GM18502 (cell line): ENCODE measurements at regions not wholly inside any gene's neighbourhood (a gene's known extent, or its start where the extent isn't known, plus 50 kb on each side); places are given as distances from the start of the nearest gene placed in this dataset.
"Not testable (repeated sequence)": the region's sequence is repeated elsewhere in the genome, so short reads cannot be mapped to it uniquely, and the experiment has no call there.

ENCODE experiments used
- ATAC-seq: cut with Tn5 transposase; IDR thresholded peaks from one replicate; pipeline ENCODE4 v1.9.1; 2021; ENCODE audit warnings: mild to moderate bottlenecking; ENCODE audit not compliant: unreplicated experiment, poor library complexity

DNA sequence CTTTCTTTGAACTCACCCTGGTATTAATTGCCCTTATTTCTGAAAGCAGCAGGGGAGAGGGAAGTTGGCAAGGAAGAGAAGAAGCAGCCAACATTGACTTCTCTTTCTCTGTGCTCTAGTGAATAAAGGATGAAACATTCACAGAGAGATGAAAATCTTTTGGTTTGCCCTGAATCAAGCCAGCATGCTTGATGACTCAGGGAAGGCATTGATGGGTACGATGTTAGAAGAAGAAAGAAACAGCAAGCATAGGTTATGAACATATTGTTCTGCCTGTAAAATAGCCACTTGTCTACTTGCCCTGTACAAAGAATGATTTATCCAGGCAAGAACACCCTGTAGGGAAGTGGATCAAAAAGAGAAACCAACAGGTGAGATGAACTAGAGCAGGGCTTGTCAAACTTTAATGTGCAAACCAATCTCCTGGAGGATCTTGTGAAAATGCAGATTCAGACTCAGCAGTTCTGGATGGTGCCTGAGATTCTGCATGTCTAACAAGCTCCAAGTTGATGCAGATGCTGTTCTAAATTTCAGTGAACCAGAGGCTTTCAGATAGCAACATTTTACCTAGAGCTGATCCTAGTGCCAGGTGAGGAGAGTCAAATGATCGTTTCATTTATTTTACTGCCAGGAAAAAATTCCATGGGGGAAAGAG, 586.6 kb upstream of the TLE4 start:
- ATAC-seq, result no peak

- no peak for ATAC-seq
Measured at GRCh38 chr9:78986446-78986845, 585.3 kb upstream of the TLE4 start.

DNA sequence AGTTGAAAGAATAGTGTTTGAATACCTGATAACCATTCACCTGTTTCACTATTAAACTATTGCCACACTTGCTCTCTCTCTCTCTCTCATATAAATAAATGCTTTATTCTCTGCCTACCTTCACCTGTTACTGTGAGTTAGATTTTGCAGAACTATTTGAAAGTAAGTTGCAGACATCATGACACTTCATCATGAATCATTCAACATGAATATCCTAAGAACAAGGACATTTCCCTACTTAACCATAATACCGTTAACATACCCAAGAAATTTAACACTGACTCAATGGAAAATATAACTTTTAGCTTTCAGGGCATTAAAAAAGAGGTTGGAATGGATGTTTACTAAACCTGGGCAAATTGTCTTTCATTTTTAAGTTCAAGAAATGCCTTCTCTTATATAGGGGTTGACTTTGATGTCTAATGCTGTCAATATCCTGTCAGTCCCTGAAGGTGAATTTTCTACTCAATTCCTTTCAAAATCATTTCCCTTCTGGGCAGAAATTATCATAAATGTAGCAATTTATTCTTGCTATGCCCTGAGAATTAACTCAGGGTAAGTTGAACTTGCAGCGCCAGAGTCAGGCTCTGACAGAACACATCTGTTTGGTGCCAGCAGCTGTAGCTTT, 582.6 kb upstream of the TLE4 start:
- ATAC-seq, result no peak

GRCh38 chr9:78994471-78994870, 577.3 kb upstream of the TLE4 start:
- ATAC-seq, result no peak

DNA sequence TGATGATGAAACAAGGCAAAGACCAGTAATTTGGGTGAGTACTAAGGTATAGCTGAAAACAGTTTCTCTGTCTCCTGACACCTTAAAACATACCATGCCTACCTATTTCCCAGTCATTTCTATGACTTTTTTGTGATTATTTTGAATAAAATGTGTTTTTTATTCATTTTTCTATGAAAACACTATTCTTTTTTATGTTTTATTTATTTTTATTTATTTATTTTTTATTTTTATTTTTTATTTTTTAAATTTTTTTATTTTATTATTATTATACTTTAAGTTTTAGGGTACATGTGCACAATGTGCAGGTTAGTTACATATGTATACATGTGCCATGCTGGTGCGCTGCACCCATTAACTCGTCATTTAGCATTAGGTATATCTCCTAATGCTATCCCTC, 576.8 kb upstream of the TLE4 start:
- not testable (repeated sequence) for ATAC-seq

- no peak for ATAC-seq
Measured at GRCh38 chr9:78997296-78997695, 574.5 kb upstream of the TLE4 start.

GRCh38 chr9:79000230-79001002, 571.3 kb upstream of the TLE4 start:
- peak; percentile 68 for ATAC-seq

DNA sequence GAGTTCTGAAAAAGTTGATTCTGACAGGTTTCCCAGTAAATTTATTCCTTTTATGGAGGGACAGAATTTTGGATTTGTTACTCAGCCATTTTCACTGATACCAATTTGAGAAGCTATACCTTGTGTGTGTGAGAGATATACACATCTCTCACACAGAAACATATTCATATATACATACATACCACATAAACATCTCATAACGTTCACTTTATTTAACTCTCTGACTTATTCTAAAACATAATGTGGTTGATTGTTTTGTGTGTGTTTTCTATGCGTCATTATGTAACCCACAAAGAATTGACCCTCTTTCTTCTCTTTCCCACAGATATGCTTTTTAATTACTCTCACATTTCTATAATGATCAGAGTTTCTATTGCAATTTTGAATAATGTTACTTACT, 570.8 kb upstream of the TLE4 start:
- no peak for ATAC-seq

DNA sequence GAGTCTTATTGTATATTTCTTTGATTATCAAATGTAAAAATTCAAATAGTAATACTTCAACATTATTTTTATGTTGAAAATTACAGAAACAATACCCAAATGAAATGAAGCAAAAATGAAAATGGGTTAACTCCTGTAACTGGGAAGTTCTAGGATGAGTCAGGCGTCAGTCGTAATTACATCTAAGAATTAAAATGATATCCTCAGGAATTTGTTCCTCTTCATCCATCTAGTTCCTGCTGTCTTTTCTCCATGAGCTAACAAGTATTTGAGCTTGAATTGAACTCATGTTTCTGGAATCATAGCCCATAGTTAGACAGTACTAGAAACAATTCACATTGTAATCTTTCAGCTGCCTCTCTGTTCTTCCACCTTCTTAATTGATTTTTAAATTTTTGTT, 568.3 kb upstream of the TLE4 start:
- ATAC-seq, result no peak

GRCh38 chr9:79004032-79004431, 567.7 kb upstream of the TLE4 start:
- no peak for ATAC-seq

DNA sequence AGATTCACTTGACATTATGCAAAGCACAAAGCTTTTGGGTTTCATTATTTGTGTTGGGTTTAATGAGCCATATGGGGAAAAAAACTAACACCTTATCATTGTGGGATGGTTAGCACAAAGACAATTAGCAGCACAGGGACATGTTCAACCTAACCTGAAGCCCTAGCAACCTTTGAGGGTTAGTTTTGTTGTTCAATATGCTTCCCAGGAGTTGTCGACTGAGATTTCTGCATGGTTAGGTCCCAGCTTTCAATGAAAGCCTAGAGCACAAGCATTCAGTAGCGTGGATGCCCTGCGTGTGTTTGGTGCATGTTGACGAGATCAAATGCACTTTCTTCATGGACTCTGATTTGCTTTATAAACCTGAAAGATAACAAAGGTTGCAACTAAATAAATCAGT, 565.2 kb upstream of the TLE4 start:
- no peak for ATAC-seq

DNA sequence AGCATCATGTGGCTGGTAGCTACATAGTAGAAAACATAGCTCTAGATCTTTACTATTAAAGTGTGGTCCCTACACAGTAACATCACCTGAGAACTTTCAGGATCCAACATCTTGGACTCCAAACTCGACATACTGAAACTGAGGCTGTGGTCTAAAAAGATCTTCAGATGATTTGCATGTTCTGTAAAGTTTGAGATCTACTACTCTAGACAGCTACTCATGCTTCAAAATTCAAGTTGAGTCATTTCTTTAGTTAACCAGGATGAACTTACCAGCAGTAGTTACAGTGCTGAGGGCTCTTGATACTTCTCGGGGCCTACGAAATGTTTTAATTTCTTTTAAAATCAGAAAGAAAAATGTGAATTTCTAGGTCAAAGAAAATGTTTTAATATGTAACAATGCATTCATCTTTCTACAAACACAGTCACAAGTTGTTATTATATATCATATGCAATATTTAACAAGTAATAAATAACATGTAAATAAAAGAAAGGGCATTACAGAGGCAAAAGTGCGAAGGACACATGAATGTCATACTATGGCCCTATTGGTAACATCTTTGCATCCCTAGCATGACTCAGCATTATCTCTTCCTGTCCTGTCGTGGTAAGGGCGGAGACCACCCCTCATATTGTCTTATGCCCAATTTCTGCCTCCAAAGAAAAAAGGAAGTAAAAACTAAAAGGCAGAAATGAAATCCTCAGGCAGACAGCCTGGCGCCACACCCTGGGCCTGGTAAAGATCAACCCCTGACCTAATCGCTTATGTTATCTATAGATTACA, 563.9 kb upstream of the TLE4 start:
- peak; percentile 96 for ATAC-seq

DNA sequence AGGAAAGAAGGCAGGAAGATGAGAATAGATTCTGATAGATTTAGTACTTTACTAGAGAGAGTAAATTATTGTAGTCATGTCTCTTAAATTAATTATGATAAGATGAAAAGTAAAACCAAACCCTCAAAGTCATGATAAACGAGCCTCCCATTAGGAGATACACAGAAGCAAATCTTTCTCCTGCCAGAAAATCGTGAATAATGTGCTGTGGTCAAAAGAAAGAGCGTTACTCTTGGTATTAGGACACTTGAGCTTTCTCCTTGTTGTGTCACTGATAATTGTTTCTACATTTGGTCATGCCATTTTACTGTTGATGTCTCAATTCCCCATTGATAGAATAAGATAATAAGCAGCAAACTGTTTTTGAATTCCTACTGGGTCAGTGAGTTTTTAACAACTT, 562.8 kb upstream of the TLE4 start:
- no peak for ATAC-seq

DNA sequence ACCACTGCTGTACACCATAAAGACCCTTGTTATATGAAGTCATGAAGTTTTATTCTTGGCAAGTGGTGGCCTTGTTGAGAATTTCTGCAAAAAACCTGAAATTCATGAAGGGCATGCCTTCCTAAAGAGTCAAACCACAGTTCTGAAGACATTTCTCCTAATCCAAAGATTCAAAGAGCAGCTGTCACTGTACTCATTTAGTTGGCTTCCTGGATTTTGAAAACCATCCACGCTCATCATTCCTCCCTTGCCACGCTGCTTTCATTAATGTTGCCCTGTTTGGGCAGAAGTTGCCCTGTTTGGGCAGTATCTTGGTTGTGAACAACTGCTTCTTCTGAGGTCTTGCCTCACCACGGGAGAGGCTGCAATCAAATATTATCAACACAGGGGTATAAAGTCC, 560.3 kb upstream of the TLE4 start:
- ATAC-seq, result no peak

GRCh38 chr9:79012561-79012960, 559.2 kb upstream of the TLE4 start:
- no peak for ATAC-seq

DNA sequence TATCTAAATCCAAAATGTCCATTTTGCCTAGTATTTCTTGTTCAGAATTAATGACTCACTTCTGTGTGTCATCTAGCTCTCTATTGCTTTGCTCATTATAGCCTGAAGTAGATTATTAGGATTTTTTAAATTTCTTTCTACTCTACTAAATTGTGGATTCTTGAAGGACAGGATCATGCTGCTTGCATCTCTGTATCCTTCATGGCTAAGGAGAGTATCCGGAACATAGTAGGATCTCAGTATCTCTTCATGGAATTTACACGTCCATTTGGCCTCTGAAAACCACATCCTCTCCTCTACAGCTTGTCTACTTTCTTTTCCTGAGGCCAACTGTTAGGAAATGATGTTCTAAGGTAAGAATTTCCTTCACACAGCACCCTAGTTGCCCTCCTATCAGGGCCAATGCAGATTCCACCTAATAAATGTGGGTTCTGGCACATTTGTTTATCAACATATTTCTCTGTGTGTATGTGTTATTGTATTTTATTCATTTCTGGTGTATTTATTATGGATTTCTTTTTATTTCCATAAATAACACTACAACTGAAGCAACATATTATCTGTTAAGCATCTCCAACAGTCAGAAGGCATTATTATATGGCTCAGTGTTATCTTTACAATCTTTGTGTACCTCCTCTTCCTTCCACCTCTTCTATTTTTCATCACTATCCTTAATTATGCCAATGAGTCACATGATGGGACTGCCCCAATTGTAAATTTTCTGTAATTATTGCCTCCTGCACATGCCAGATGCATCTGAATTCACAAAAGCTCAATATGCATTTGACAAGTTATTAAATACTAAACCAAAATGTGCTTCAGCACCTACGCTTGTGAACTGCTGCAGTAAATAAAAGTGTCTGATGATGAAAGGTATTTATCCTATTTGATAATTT, 557.8 kb upstream of the TLE4 start:
- no peak for ATAC-seq

DNA sequence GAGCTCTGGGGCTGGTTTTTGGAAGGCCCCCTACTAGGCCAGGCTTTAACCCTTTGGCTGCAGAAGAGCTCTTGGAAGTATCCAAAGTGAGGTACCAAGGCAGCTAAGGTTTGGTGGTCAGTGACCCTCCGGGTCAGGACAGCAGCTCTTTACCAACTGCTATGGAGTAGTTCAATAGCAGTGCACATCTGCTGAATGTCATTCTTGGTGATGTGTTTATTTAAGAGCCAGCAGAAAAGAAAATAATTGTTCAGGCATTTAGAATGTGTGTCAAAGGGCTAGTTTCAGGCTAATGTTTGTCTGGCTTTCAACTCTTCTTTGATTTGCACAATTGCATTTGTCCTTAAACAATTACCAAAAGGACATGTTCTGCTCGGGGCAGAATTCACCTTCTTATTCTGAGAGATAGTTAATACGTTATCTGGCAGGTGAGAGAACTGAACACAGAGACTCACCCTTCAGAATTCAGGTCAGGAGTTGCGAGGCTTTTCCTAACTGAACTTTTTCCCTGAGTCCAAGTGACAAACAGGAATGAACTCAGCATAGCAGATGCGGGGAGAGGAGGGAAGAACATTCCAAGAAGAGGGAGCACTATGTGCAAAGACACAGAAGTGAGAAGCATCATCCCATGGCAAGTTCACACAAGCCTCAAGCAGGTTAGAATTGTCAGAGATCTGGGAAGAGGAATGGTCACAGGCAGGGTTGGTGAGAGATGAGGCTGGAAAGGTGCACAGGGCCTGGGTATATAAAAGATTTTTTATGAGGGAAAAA, 556.7 kb upstream of the TLE4 start:
- no peak for ATAC-seq

- ATAC-seq, result no peak
Measured at GRCh38 chr9:79015951-79016350, 555.8 kb upstream of the TLE4 start.

DNA sequence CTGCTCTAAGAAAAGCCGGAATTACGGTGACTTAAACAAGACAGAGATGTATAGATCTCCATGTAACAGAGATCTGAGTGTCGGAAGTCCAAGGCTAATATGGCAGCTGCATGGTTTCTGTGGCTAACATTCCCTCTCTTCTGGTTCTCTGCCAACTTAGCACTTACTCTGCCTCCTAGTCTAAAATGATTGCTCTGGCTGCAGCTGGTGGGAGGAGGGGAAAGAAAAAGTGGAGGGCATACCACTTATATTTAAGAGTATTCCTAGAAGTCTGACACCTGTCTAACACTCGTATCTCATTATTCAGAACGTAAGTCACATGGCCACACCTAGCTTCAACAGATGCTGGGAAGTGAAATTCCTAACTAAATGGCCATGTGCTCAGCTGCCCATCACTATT, 551.5 kb upstream of the TLE4 start:
- ATAC-seq, result no peak
